HG03571 (cell line): ENCODE measurements at regions not wholly inside any gene's neighbourhood (a gene's known extent, or its start where the extent isn't known, plus 50 kb on each side); places are given as distances from the start of the nearest gene placed in this dataset.

Experiments
- ATAC-seq: cut with Tn5 transposase; IDR thresholded peaks from one replicate; pipeline ENCODE4 v1.9.1; 2021; ENCODE audit not compliant: unreplicated experiment

- no peak for ATAC-seq
Observed at GRCh38 chr6:74956559-74957428, 249.1 kb downstream of the COL12A1 start.

GRCh38 chr6:74953708-74954107 lies 252.1 kb downstream of the COL12A1 start:
- no peak for ATAC-seq

DNA sequence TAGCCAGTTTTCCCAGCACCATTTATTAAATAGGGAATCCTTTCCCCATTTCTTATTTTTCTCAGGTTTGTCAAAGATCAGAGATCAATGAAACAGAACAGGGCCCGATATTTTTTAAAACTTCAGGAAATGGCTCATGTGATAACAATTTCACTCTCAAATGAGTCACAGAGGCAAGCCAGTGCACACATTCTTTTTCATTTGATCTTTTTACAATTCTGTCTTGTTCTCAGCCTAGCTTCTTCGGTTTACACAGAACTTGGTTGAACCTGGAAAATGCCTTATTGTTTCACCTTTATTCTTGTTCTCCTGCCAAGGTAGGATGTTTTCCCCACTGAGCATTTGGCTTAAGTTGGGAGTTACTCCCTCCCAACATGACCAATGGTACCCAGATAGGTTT lies 258.9 kb downstream of the COL12A1 start:
- no peak for ATAC-seq

DNA sequence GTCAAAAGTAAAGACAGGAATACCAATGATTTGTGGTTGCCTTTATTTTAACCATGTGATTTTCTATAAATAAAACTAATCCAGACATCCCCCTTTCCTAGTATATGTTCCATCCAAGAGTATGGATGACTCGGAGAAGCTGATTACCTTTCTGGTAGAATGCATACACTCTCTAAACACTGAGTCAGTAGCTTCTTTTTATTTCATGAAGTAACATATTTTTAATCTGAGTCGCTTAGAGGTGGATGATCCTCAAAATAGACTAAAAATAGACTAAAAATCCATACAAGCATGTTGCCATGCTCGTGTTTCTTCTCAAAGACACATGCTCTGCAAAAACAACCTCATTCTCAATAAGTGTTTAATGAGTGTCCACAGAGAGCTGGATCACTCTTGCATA lies 263.7 kb downstream of the COL12A1 start:
- ATAC-seq = no peak

- ATAC-seq = no peak
Observed at GRCh38 chr6:74941424-74941823, 264.4 kb downstream of the COL12A1 start.

DNA sequence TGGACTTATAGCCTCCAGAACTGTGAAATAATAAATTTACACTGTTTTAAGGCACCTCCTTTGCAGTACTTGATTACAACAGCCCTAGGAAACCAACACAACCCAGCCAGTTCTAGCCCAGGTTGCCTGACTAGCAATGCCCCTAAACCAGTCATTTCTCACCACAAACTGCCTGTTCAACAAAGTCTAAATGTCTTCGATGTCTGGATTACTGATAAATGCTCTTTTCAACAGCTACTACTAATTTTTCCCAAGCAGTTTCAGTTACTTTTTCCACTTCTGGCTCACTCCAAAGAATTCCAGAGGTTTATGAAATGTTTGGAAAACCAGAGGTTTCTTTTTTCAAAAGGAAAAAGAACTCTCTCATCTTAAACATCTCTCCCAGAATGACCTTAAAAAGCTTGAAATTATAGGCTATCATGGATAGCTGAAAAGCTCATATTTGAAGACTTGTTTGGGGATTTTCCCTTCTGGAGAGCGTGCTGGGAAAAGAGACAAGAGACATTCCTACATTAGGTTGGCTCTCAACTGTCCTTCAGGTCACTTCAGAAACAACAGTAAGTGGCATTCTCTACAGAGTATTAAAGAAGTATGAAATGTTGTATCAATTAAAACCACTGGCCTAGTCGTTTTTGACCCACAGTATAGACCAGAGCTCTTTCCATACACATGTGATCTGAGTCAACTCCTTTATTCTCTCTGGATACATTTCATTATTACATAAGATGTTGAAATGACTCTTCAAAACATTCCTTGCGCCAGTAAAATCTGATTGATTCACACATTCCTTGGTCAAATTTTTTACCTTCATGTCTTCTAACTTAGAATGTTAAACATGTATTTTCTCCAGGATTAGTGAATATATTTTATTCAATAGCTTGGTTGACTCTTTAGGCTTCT lies 265.9 kb downstream of the COL12A1 start:
- ATAC-seq = no peak

GRCh38 chr6:74939151-74939708 lies 266.6 kb downstream of the COL12A1 start:
- ATAC-seq = no peak

DNA sequence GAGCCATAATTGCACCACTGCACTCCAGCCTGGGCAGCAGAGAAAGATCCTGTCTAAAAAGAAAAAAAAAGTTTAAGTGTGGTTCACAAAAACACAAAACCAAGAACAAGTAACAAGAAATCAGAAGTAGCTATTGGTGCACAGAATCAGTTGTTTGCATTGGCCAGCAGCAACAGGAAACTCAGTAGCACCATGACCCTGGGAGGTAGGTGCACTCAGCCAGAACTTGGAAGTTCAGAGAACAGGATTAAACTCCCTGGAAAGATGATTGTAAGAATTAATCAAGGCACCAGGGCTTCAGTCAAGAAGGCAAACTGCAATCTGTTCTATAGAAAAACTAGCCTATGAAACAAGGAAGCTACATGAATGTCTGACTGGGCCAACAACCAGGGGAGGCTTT lies 267.9 kb downstream of the COL12A1 start:
- no peak for ATAC-seq

DNA sequence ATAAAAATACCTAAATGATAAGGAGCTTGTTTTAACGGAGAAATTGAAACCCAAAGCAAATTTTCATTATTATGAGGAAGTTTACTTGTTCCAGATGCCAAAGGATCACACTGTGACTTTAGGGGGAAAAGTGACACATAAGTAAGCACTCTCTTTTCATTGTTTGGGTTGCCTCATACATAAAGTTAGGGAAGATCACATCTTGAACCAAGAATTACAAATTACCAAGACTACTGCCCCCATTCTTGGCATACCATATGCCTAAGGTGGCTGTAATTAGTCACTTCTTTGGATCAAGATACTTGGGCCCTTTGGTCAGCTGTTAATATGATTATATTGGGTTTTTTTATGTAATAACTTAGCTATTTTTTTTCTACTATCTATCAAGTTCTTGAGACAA lies 269.0 kb downstream of the COL12A1 start:
- no peak for ATAC-seq

DNA sequence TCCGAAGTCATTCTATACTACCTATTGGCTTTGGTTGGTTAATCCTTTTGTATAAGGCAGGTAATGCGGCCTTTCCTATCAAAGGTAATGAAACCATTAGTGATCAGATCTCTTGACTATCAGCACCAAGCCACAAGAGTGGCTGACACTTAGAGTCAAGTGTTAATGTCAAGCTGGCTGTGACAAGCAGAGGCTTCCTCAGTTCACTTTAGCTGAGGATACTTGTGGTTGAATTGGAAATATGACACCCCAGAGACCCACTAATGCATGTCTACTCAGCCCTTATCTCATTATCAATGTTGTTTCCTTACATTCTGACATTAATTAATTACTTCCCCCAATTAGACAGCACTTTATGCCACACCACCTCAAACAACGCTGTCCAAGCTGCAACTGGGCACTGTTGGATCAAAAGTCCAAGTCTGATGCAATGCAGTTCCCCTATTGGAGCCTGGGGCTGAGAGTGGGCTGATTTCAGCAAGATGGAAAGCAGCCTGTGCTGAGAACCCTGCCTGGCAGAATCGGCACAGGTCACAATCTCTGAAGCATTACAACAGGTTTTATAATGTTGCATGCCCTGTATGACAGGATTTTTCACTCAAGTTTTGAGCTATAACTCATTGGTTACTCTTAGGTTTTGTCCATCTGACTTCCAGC lies 273.5 kb downstream of the COL12A1 start:
- no peak for ATAC-seq

- no peak for ATAC-seq
Observed at GRCh38 chr6:74931558-74931957, 274.3 kb downstream of the COL12A1 start.

GRCh38 chr6:74928203-74928602 lies 277.6 kb downstream of the COL12A1 start:
- no peak for ATAC-seq

- no peak for ATAC-seq
Observed at GRCh38 chr6:74927299-74927698, 278.6 kb downstream of the COL12A1 start.

GRCh38 chr6:74925683-74926082 lies 280.2 kb downstream of the COL12A1 start:
- no peak for ATAC-seq

DNA sequence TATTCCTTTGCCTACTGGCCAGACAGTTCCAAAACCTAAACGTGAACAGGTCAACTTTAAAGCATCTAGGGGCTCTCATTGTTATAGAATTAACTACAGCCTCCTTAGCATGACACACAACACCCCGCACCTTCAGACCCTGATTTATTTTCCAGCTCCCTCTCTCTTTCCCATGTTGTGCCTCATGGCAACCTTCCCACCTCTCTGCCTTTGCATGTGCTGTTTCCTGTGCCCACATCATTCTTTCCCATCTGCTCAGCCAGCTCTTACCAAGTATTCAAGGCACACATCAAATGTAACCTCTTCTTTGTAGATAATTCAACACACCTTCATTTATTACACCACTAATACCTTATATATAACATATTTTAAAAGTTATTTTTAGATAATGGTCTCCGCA lies 291.0 kb downstream of the COL12A1 start:
- no peak for ATAC-seq

GRCh38 chr6:74912234-74912633 lies 293.6 kb downstream of the COL12A1 start:
- ATAC-seq = no peak

DNA sequence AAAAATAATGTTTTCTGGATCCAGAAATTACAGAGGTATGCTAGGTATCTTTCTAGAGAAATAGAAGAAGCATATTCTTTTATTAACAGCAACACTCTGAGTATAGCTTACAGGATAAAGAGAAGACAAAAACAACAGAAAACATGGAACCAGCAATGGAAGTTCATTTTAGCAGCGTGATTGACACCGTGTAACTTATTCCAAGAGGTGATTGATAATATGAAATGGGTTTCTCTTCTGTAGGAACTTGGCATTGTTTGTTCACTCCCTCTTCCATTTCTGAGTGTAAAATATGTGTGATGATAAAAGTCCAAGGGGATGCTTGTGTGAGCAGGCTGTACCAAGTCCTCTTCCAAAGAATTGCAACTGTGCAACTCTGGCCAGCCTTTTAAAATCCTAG lies 303.0 kb downstream of the COL12A1 start:
- no peak for ATAC-seq

DNA sequence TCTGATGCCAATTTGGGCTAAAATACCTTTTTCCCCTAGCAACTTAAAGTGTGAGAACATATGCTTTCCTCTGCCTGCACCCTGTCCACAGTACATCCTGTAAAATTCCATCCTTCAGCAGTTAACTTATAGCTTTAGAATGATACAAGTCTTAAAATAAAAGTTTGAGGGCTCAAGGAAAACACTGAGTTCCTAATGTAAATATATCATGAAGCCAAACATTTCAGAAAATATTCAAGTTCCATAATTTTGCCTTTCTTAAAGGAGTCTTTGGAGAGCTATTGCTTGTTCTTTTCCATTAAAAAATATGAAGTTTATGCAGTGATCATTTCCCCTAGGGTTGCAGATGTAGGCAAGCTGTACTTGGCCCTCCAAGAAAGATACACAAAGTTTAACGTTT lies 303.8 kb downstream of the COL12A1 start:
- ATAC-seq = no peak

GRCh38 chr6:74901576-74901975 lies 304.3 kb downstream of the COL12A1 start:
- no peak for ATAC-seq

DNA sequence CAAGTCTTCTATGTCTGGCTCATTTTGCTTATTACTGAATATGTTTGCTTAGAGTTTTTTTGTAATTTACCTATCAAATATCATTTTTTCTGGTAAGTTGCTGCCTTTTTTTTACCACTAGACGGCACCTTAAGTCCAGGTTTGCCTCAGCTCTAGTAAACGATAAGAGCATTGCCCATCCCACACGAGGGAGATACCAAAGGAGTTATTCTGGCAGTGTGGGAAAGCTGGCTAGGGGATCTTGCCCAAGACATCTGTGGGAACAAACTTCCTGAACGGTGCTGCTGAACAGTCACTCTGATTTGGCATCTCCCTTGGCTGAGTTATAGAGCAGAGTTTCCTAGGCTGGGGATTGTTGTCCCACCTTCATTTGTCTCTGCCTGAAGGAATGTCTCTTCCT lies 306.4 kb downstream of the COL12A1 start:
- ATAC-seq = no peak

DNA sequence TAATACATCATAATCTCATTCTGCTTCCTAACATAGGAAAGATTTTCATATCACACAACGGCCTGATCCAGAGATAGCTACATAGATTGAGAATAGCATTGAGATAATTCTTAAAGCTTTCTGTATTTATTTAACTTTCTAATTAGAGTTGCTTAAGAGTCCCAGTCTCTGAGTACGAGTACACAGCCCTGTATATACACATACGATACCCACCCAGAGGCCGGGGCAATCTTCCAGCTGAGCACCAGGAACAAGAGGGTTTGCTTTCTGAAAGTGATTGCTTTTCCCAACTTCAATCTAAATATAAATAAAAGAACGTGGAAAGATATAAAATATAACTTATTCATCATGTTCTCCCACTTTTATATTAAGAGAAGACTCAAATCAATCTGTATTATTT lies 313.8 kb downstream of the COL12A1 start:
- ATAC-seq = no peak
